BLaER1 (cell line): ENCODE measurements at regions not wholly inside any gene's neighbourhood (a gene's known extent, or its start where the extent isn't known, plus 50 kb on each side); places are given as distances from the start of the nearest gene placed in this dataset.
"Not testable (repeated sequence)": the region's sequence is repeated elsewhere in the genome, so short reads cannot be mapped to it uniquely, and the experiment has no call there.

Experiments
- H3K27ac ChIP-seq: shearing (Covaris generic); formaldehyde crosslinking; 2 replicates; pipeline ENCODE4 v1.8.1; 2022
- H3K27me3 ChIP-seq: shearing (Covaris generic); formaldehyde crosslinking; 2 replicates; pipeline ENCODE4 v1.8.1; 2022
- H3K36me3 ChIP-seq: shearing (Covaris generic); formaldehyde crosslinking; 2 replicates; pipeline ENCODE4 v1.8.1; 2022
- H3K4me1 ChIP-seq: shearing (Covaris generic); formaldehyde crosslinking; 2 replicates; pipeline ENCODE4 v1.8.1; 2022
- H3K4me2 ChIP-seq: shearing (Covaris generic); formaldehyde crosslinking; 2 replicates; pipeline ENCODE4 v1.8.1; 2022
- H3K4me3 ChIP-seq: shearing (Covaris generic); formaldehyde crosslinking; 2 replicates; pipeline ENCODE4 v1.8.1; 2022
- H3K9ac ChIP-seq: shearing (Covaris generic); formaldehyde crosslinking; 2 replicates; pipeline ENCODE4 v1.8.1; 2022
- H3K9me3 ChIP-seq: shearing (Covaris generic); formaldehyde crosslinking; 2 replicates; pipeline ENCODE4 v1.8.1; 2022
- H4K20me1 ChIP-seq: shearing (Covaris generic); formaldehyde crosslinking; 2 replicates; pipeline ENCODE4 v1.8.1; 2022
- Cebpa-rat ChIP-seq: shearing (Covaris generic); IDR thresholded peaks from 2 replicates; pipeline ENCODE4 v1.8.1; 2022

DNA sequence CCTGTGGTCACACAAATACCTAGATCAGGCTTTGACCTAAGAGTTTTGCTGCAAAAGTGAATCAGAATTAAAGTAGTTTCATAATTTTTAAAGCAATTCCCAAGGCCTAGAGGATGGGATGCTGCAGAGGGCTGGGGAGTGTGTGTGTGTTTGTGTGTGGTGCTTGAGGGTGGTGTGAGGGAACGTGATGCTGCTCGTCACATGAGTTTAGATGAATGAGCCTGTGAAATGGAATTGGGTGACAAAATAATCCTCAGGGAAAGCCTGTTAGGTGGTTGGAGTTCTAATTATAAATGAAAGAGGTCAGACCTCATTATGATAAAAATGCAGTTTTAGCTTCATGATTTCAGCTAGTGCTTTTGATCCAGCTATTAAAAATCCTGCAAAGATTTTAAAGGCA lies 87.5 kb upstream of the TMEM170B start:
- H4K20me1 ChIP-seq = no peaks in the 10 kb centered on the region
- H3K9ac ChIP-seq = no peak overlapping the region
- peaks cover 6% of the 10 kb centered on the region; the same call in 1 of the 2 replicates for H3K9me3 ChIP-seq
- no peak overlapping the region for H3K27ac ChIP-seq
- no peaks in the 10 kb centered on the region for H3K4me1 ChIP-seq
- no peaks in the 10 kb centered on the region for H3K27me3 ChIP-seq
- TF ChIP-seq Cebpa-rat = no peak
- H3K4me3 ChIP-seq = no peak overlapping the region
- H3K36me3 ChIP-seq = no peaks in the 10 kb centered on the region
- no peak overlapping the region for H3K4me2 ChIP-seq

DNA sequence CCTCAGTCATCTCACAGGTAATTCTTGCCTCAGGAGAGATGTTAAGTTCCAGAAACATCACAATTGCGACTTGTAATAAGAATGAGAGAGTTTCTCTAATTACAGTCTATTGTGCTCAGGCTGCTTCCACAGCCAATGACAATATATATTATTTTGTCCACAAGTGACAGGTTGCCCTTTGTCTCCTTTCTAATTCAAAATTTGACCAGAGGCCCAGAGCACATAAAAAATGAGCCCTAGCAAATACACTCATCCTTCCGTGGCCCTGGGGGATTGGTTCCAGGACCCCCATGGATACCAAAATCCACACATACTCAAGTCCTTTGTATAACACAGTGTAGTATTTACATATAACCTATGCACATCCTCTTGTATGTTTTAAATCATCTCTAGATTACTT lies 88.1 kb upstream of the TMEM170B start:
- no peak overlapping the region for H3K27ac ChIP-seq
- no peaks in the 10 kb centered on the region for H4K20me1 ChIP-seq
- TF ChIP-seq Cebpa-rat = no peak
- H3K9me3 ChIP-seq = peaks cover 6% of the 10 kb centered on the region; the same call in 1 of the 2 replicates
- no peaks in the 10 kb centered on the region for H3K27me3 ChIP-seq
- H3K9ac ChIP-seq = no peak overlapping the region
- H3K4me1 ChIP-seq = no peaks in the 10 kb centered on the region
- no peak overlapping the region for H3K4me2 ChIP-seq
- no peaks in the 10 kb centered on the region for H3K36me3 ChIP-seq
- H3K4me3 ChIP-seq = no peak overlapping the region

DNA sequence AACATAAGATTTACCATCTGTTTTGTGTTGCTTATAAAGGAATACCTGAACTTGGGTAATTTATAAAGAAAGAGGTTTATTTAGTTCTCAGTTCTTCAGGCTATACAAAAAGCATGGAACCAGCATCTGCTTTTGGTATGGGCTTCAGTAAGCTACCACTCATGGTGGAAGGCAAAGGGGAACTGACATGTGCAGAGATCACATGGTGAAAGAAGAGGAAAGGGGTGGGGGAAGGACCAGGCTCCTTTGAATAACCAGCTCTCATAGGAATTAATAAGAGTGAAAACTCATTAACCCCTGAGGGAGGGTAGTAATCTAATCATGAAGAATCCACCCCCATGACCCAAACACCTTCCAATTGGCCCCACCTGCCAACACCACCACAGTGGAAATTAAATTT lies 89.5 kb upstream of the TMEM170B start:
- TF ChIP-seq Cebpa-rat = no peak
- H3K27ac ChIP-seq = no peak overlapping the region
- H3K36me3 ChIP-seq = no peaks in the 10 kb centered on the region
- H3K9ac ChIP-seq = no peak overlapping the region
- no peak overlapping the region for H3K4me2 ChIP-seq
- no peaks in the 10 kb centered on the region for H3K4me1 ChIP-seq
- peaks cover 6% of the 10 kb centered on the region; the same call in 1 of the 2 replicates for H3K9me3 ChIP-seq
- H3K4me3 ChIP-seq = no peak overlapping the region
- H4K20me1 ChIP-seq = no peaks in the 10 kb centered on the region
- no peaks in the 10 kb centered on the region for H3K27me3 ChIP-seq

DNA sequence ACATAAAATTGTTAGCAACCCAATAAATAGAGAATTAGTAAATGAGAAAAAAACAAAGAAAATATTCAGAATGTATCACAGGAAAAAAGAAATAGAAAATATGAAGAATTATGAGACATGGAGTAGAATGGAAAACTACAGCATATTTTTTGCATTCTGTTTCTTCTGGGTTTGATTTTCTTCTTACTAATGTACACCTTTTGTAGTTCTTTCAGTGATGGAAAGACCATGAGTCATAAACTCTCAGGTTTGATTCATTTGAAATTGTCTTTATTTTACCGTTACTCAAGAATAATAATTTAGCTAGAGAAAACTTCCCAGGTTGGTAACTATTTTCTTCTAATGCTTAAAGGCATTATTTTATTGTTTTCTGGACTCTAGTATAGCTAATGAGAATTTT lies 90.3 kb upstream of the TMEM170B start:
- Histone ChIP-seq H3K27me3 (no peaks in the 10 kb centered on the region), H3K27ac (no peak overlapping the region), H3K4me1 (no peaks in the 10 kb centered on the region), H4K20me1 (no peaks in the 10 kb centered on the region), H3K4me3 (no peak overlapping the region), H3K9me3 (peaks cover 6% of the 10 kb centered on the region; the same call in 1 of the 2 replicates), H3K9ac (no peak overlapping the region), H3K4me2 (no peak overlapping the region), H3K36me3 (no peaks in the 10 kb centered on the region)
- no peak for TF ChIP-seq Cebpa-rat

DNA sequence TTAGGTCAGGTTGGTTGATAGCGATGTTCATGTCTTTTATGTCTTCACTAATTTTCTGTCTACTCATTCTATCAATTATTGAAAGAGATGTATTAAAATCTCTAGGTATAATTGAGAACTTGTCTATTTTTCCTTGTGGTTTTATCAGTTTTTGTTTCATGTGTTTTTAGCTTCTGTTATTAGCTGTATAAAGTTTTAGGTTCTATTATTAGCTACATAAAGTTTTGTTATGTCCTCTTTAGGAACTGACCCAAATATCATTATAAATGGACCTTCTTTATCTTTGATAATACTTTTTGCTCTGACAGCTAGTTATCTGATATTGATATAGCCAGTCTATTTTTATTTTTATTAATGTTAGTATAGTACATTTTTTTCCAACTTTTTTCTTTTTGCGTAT lies 92.4 kb upstream of the TMEM170B start:
- no peaks in the 10 kb centered on the region for H3K9me3 ChIP-seq
- H3K4me2 ChIP-seq = no peak overlapping the region
- H3K36me3 ChIP-seq = no peaks in the 10 kb centered on the region
- TF ChIP-seq Cebpa-rat = no peak
- H4K20me1 ChIP-seq = no peaks in the 10 kb centered on the region
- no peaks in the 10 kb centered on the region for H3K27me3 ChIP-seq
- no peak overlapping the region for H3K4me3 ChIP-seq
- no peak overlapping the region for H3K9ac ChIP-seq
- no peak overlapping the region for H3K27ac ChIP-seq
- no peaks in the 10 kb centered on the region for H3K4me1 ChIP-seq

DNA sequence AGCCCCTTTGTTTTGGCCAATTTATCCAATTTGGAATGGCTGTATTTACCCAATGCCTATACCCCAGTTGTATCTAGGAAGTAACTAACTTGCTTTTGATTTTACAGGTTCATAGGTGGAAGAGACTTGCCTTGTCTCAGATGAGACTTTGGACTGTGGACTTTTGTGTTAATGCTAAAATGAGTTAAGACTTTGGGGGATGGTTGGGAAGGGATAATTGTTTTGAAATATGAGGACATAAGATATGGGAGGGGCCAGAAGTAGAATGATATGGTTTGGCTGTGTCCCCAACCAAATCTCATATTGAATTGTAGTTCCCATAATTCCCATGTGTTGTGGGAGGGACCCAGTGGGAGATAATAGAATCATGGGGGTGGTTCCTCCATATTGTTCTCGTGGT lies 94.4 kb upstream of the TMEM170B start:
- H3K27me3 ChIP-seq, H3K9me3 ChIP-seq, H3K36me3 ChIP-seq, H3K9ac ChIP-seq, H4K20me1 ChIP-seq, H3K4me3 ChIP-seq, H3K27ac ChIP-seq, H3K4me2 ChIP-seq: not testable (repeated sequence)
- peaks cover 14% of the 10 kb centered on the region for H3K4me1 ChIP-seq

DNA sequence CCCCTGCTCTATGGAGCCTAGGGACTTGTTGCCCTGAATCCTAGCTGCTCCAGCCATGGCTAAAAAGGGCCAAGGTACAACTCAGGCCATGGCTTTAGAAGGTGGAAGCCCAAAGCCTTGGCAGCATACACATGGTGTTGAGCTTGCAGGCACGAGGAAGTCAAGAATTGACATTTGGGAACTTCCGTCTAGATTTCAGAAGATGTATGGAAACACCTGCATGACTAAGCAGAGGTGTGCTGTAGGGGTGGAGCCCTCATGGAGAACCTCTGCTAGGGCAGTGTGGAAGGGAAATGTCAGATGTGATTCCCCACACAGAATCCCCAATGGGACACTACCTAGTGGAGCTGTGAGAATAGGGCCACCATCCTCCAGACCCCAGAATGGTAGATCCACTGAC lies 95.1 kb upstream of the TMEM170B start:
- Histone ChIP-seq H3K36me3 (no peaks in the 10 kb centered on the region), H3K27me3 (no peaks in the 10 kb centered on the region), H4K20me1 (no peaks in the 10 kb centered on the region), H3K4me1 (peaks cover 16% of the 10 kb centered on the region), H3K9ac (no peak overlapping the region), H3K27ac (no peak overlapping the region), H3K4me2 (no peak overlapping the region), H3K9me3 (no peaks in the 10 kb centered on the region), H3K4me3 (no peak overlapping the region)
- TF ChIP-seq Cebpa-rat = no peak

DNA sequence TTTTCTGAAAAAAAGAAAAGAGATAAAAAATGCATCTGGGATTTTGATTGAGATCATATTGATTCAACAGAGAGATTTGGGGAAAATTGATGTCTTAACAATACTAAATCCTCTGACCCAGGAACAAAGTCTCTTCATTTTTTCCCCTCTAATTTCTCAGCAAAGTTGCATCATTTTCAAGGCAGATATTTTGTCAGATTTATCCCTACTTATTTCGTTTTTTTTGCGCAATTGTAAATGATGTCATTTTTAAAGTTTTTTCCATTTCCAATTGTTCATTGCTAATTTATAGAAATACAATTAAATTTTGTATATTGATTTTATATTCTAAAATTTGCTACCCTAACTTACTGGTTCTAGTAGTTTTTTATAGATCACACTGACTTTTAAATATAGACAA lies 97.7 kb upstream of the TMEM170B start:
- Histone ChIP-seq H3K4me2 (no peak overlapping the region), H3K4me3 (no peak overlapping the region), H3K36me3 (no peaks in the 10 kb centered on the region), H3K9me3 (peaks cover 11% of the 10 kb centered on the region), H4K20me1 (no peaks in the 10 kb centered on the region), H3K27me3 (no peaks in the 10 kb centered on the region), H3K4me1 (peaks cover 16% of the 10 kb centered on the region), H3K27ac (no peak overlapping the region), H3K9ac (no peak overlapping the region)
- no peak for TF ChIP-seq Cebpa-rat

DNA sequence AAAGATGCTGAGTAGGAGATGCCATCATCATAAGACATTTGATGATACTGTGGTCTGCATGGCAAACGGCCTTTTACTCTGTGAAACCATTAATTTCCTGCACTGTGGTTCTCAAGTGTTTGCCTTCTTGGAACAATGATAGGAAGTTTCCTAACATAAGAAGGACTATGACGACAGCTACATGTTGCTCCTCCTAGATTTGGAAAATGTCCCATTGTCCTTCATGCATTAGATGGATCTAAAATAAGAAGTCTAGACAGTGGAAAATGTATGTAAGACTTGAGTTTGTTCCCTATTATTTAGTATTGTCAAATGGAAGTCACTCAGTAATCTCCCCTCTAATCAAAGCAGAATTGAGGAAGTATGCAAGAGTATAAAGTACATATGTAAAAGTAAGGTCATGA lies 98.5 kb upstream of the TMEM170B start:
- H3K27me3 ChIP-seq = no peaks in the 10 kb centered on the region
- peak overlapping the region; percentile 31 for H3K4me2 ChIP-seq
- peaks cover 22% of the 10 kb centered on the region for H3K4me1 ChIP-seq
- no peak overlapping the region for H3K9ac ChIP-seq
- TF ChIP-seq Cebpa-rat = no peak
- no peaks in the 10 kb centered on the region for H3K36me3 ChIP-seq
- H4K20me1 ChIP-seq = no peaks in the 10 kb centered on the region
- no peak overlapping the region for H3K4me3 ChIP-seq
- no peak overlapping the region for H3K27ac ChIP-seq
- H3K9me3 ChIP-seq = peaks cover 11% of the 10 kb centered on the region

DNA sequence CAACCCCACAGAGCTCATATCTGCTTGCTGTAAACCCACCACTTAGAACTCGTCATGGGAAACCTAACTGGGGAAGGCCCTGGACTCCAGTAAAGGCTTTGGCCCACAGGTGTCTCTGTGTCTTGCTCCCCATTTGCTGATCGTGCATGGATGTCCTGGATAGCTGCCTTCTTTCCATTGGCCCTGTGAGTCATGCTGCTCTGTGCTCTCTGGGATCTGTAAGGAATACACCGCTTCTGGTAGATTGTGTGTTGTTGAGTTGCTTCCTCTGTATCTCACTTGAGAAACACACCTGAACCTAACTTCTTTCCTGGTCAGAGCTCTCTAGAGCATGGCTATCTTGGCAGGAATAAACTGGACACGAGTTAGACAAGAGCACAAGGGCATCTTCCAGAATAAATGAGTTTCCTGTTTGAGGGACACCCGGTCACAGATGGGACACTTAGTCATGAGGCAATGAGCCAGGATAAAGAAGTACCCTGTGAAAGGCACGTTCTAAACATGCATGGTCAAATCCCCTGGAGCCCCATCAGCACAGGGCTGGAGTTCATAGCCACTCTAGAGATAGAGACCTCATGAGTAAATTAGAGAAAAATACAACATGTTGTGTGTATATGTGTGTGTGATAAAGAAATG lies 99.6 kb upstream of the TMEM170B start:
- Histone ChIP-seq H3K27ac (no peak overlapping the region), H3K9ac (no peak overlapping the region), H3K9me3 (peaks cover 11% of the 10 kb centered on the region), H3K36me3 (no peaks in the 10 kb centered on the region), H3K4me2 (no peak overlapping the region), H3K4me1 (peaks cover 32% of the 10 kb centered on the region), H3K4me3 (no peak overlapping the region), H4K20me1 (no peaks in the 10 kb centered on the region), H3K27me3 (no peaks in the 10 kb centered on the region)
- TF ChIP-seq Cebpa-rat = no peak

DNA sequence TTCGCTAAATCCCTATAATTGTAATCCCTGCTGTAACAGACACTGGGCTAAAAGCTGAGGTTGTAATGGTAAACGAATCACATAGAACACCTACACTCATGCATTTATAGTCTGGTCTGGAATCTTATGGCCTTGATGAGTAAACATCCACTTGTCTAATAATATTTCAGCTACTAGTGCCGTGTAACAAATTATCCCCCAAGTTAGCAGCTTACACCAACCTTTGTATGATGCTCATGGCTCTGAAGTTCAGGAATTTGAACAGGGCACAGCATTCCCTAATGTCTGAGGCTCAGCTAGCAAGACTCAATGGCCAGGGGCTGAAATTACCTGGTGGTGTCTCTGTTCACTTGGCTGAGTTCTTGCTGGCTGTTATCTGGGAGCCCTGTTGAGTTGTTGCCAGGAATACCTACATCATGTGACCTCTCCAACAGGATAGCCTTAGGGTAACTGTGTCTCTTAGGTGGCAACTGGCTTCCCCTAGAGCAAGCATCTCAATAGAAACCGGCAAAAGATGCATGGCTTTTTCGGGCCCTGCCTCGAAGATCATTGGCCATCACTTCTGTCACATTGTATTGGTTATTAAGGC lies 100.9 kb upstream of the TMEM170B start:
- no peak overlapping the region for H3K4me2 ChIP-seq
- H3K27me3 ChIP-seq = no peaks in the 10 kb centered on the region
- no peak overlapping the region for H3K27ac ChIP-seq
- peaks cover 11% of the 10 kb centered on the region for H3K9me3 ChIP-seq
- TF ChIP-seq Cebpa-rat = no peak
- H3K36me3 ChIP-seq = no peaks in the 10 kb centered on the region
- H3K4me1 ChIP-seq = peaks cover 46% of the 10 kb centered on the region
- H3K4me3 ChIP-seq = no peak overlapping the region
- H4K20me1 ChIP-seq = no peaks in the 10 kb centered on the region
- H3K9ac ChIP-seq = no peak overlapping the region
